Gastroesophageal sphincter (tissue), 4 donors: ENCODE measurements at regions not wholly inside any gene's neighbourhood (a gene's known extent, or its start where the extent isn't known, plus 50 kb on each side); places are given as distances from the start of the nearest gene placed in this dataset.

ENCODE experiments used
- ATAC-seq: fragments of 150-250 bp; one replicate; pipeline ENCODE4 v1.9.1; 2016; ENCODE audit warnings: mild to moderate bottlenecking, moderate library complexity
- H3K27ac ChIP-seq, 4 donors: fragments of 200-600 bp; sonication (generic) in 3 of 4; 1 replicate in 3 of 4; 2 replicates in 1 of 4; pipeline ENCODE4 v1.5.1; 2016 to 2019
- H3K27me3 ChIP-seq: fragments of 200-600 bp; sonication (generic); one replicate; pipeline ENCODE4 v1.5.1; 2019
- H3K36me3 ChIP-seq, 2 donors: fragments of 200-600 bp; sonication (generic); one replicate each; pipeline ENCODE4 v1.5.1; 2019; ENCODE audit warnings: control low read depth in 1 of 2
- H3K4me1 ChIP-seq, 3 donors: fragments of 200-600 bp; sonication (generic); 1 replicate in 2 of 3; 2 replicates in 1 of 3; pipeline ENCODE4 v1.5.1; 2016 to 2019; ENCODE audit warnings: control low read depth in 2 of 3
- H3K4me3 ChIP-seq, 2 donors: fragments of 200-600 bp; sonication (generic); one replicate each; pipeline ENCODE4 v1.5.1; 2019; ENCODE audit warnings: mild to moderate bottlenecking in 1 of 2, moderate library complexity in 1 of 2
- H3K9me3 ChIP-seq, 3 donors: fragments of 200-600 bp; sonication (generic); one replicate each; pipeline ENCODE4 v1.5.1; 2017 to 2019; ENCODE audit warnings: control low read depth in 2 of 3
- EP300 ChIP-seq: sonication (generic); formaldehyde crosslinking; IDR thresholded peaks from one replicate; pipeline ENCODE4 v1.6.1; 2017; ENCODE audit warnings: antibody characterized with exemption, mild to moderate bottlenecking
- POLR2A ChIP-seq, 2 donors: fragments of 450-650 bp; IDR thresholded peaks; one replicate each; pipeline ENCODE4 v1.6.1; 2017; ENCODE audit warnings: antibody characterized with exemption in 2 of 2, mild to moderate bottlenecking in 2 of 2, moderate library complexity in 1 of 2
- POLR2AphosphoS5 ChIP-seq: sonication (generic); formaldehyde crosslinking; IDR thresholded peaks from one replicate; pipeline ENCODE4 v1.6.1; 2017; ENCODE audit warnings: antibody characterized with exemption
- WGBS, 2 donors: methylation state at CpG; one replicate each; pipeline ENCODE4 v1.1.5; 2018; ENCODE audit warnings: low coverage in 1 of 2; 5-methylcytosine and 5-hydroxymethylcytosine counted together
- TF ChIP-seq, protein P1 (sequence below), 4 experiments: fragments of 200-600 bp in 2 of 4; fragments of 450-650 bp in 2 of 4; sonication (generic) in 1 of 4; IDR thresholded peaks; one replicate each; pipeline ENCODE4 v1.5.1; 2017 to 2019; ENCODE audit warnings: antibody characterized with exemption in 4 of 4, mild to moderate bottlenecking in 2 of 4, moderate library complexity in 2 of 4

- Histone ChIP-seq H3K4me3 (no peak overlapping the region), H3K4me1 (no peaks in the 10 kb centered on the region), H3K27me3 (no peaks in the 10 kb centered on the region), H3K27ac (no peak overlapping the region), H3K9me3 (no peaks in the 10 kb centered on the region), H3K36me3 (no peaks in the 10 kb centered on the region)
- TF ChIP-seq POLR2A (IDR thresholded peaks at IDR 0.05), result no peak
- TF ChIP-seq, protein P1, sequence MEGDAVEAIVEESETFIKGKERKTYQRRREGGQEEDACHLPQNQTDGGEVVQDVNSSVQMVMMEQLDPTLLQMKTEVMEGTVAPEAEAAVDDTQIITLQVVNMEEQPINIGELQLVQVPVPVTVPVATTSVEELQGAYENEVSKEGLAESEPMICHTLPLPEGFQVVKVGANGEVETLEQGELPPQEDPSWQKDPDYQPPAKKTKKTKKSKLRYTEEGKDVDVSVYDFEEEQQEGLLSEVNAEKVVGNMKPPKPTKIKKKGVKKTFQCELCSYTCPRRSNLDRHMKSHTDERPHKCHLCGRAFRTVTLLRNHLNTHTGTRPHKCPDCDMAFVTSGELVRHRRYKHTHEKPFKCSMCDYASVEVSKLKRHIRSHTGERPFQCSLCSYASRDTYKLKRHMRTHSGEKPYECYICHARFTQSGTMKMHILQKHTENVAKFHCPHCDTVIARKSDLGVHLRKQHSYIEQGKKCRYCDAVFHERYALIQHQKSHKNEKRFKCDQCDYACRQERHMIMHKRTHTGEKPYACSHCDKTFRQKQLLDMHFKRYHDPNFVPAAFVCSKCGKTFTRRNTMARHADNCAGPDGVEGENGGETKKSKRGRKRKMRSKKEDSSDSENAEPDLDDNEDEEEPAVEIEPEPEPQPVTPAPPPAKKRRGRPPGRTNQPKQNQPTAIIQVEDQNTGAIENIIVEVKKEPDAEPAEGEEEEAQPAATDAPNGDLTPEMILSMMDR (IDR thresholded peaks at IDR 0.05), result no peak
- no peak for TF ChIP-seq EP300
- no peak for TF ChIP-seq POLR2AphosphoS5
- 58 to 67% methylated on average over 2 of the region's 2 CpGs for WGBS, 2 donors
- ATAC-seq, result no peak
These were observed 559.8 kb downstream of the MAT2B start for GRCh38 chr5:164065266-164065665.

- ATAC-seq, result no peak
- Histone ChIP-seq H3K36me3 (no peaks in the 10 kb centered on the region), H3K9me3 (no peaks in the 10 kb centered on the region), H3K27ac (no peak overlapping the region), H3K4me1 (no peaks in the 10 kb centered on the region), H3K27me3 (no peaks in the 10 kb centered on the region), H3K4me3 (no peak overlapping the region)
- WGBS, 2 donors, result 86% methylated on average over 1 of the region's 1 CpG; no CpG with 5 or more reads in 1 of the 2 donors
- TF ChIP-seq EP300, result no peak
- no peak for TF ChIP-seq POLR2AphosphoS5
- TF ChIP-seq, protein P1 (IDR thresholded peaks at IDR 0.05), result no peak
- TF ChIP-seq POLR2A (IDR thresholded peaks at IDR 0.05), result no peak
These were observed 566.3 kb downstream of the MAT2B start for GRCh38 chr5:164071671-164072070.

DNA sequence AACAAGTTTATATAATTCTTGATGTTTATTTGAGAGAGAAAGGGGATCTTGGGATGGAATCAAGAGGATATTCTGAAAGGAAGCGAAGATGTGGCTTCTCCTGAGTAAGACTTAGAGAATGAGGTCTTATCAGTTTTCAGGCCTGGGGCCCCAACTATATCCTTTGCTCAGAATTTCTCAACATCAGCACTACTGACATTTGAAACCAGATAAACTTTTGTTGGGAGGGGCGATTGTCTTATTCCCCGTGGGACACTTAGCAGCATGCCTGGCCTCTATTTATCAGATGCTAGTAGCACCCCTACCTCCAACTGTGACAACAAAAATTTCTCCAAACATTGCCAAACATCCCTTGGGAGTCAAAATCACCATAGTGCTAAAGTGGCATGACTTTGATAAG is 567.7 kb downstream of the MAT2B start:
- H3K36me3 ChIP-seq, result no peaks in the 10 kb centered on the region
- 48 to 52% methylated on average over 3 of the region's 3 CpGs for WGBS, 2 donors
- no peaks in the 10 kb centered on the region for H3K4me1 ChIP-seq
- H3K27me3 ChIP-seq, result no peaks in the 10 kb centered on the region
- no peak overlapping the region for H3K27ac ChIP-seq
- H3K9me3 ChIP-seq, result no peaks in the 10 kb centered on the region
- TF ChIP-seq POLR2AphosphoS5 (no peak), POLR2A (IDR thresholded peaks at IDR 0.05) (no peak), EP300 (no peak)
- TF ChIP-seq, protein P1 (IDR thresholded peaks at IDR 0.05), result no peak
- no peak overlapping the region for H3K4me3 ChIP-seq
- ATAC-seq, result no peak

DNA sequence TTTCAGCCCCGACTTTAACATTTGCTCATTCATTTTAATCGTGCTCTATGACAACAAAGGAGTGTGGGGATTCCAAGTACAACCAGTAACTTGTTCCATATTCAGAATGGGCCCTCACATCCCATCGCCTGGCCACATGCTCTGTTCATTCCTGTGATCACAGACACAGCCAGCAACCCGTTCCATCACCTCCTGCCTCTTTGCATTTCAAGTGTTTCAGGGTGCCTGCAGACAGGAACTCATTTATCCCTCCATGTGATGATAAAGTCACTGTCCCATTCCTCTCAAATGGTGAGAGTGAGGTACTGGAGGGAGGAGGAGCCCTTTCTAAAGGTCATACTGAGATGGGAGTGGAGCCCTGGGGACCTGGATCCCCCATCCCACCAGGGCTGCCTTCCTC is 571.1 kb downstream of the MAT2B start:
- Histone ChIP-seq H3K4me1 (no peaks in the 10 kb centered on the region), H3K9me3 (no peaks in the 10 kb centered on the region), H3K27me3 (no peaks in the 10 kb centered on the region), H3K4me3 (no peak overlapping the region), H3K36me3 (no peaks in the 10 kb centered on the region), H3K27ac (no peak overlapping the region)
- WGBS, 2 donors, result 50 to 78% methylated on average over 2 to 4 of the region's 4 CpGs
- ATAC-seq, result no peak
- TF ChIP-seq, protein P1 (IDR thresholded peaks at IDR 0.05), result no peak
- no peak for TF ChIP-seq EP300
- no peak for TF ChIP-seq POLR2AphosphoS5
- no peak for TF ChIP-seq POLR2A (IDR thresholded peaks at IDR 0.05)

GRCh38 chr5:164090358-164090757 is 584.9 kb downstream of the MAT2B start:
- WGBS, 2 donors, result 36 to 59% methylated on average over 2 of the region's 2 CpGs
- H3K9me3 ChIP-seq, result peaks cover 0 to 8% (median 0%) of the 10 kb centered on the region in 3 donors

More at GRCh38 chr5:164090358-164090757, 584.9 kb downstream of the MAT2B start:
- no peak for ATAC-seq
- H3K36me3 ChIP-seq, result no peaks in the 10 kb centered on the region
- H3K4me1 ChIP-seq, result no peaks in the 10 kb centered on the region
- no peak overlapping the region for H3K27ac ChIP-seq
- TF ChIP-seq, protein P1 (IDR thresholded peaks at IDR 0.05), result no peak
- TF ChIP-seq EP300 (no peak), POLR2A (IDR thresholded peaks at IDR 0.05) (no peak), POLR2AphosphoS5 (no peak)
- no peak overlapping the region for H3K4me3 ChIP-seq
- H3K27me3 ChIP-seq, result no peaks in the 10 kb centered on the region
